Vagina (tissue), 2 donors: ENCODE measurements at regions not wholly inside any gene's neighbourhood (a gene's known extent, or its start where the extent isn't known, plus 50 kb on each side); places are given as distances from the start of the nearest gene placed in this dataset.

Source experiments
- CTCF ChIP-seq, 3 experiments: fragments of 450-650 bp in 2 of 3; fragments of 200-600 bp in 1 of 3; sonication (generic) in 1 of 3; IDR thresholded peaks; one replicate each; pipeline ENCODE4 v1.5.1; 2017 to 2019; ENCODE audit warnings: antibody characterized with exemption in 3 of 3, mild to moderate bottlenecking in 2 of 3, moderate library complexity in 2 of 3
- POLR2A ChIP-seq, 2 donors: fragments of 450-650 bp; IDR thresholded peaks; one replicate each; pipeline ENCODE4 v1.6.1; 2017; ENCODE audit warnings: antibody characterized with exemption in 2 of 2, mild to moderate bottlenecking in 2 of 2, moderate library complexity in 2 of 2

GRCh38 chr15:95804484-95804883 lies 526.0 kb upstream of the NR2F2 start:
- TF ChIP-seq CTCF (IDR thresholded peaks at IDR 0.05): no peak
- no peak for TF ChIP-seq POLR2A (IDR thresholded peaks at IDR 0.05)
